CD14-positive monocyte (primary cell): ENCODE measurements at regions not wholly inside any gene's neighbourhood (a gene's known extent, or its start where the extent isn't known, plus 50 kb on each side); places are given as distances from the start of the nearest gene placed in this dataset.

Experiments
- DNase-seq, 3 donors: peaks; one replicate each; pipeline ENCODE4 v3.0.0-alpha.2; 2011 to 2022
- H2AFZ ChIP-seq: 2 replicates; pipeline ENCODE4 v1.6.0; 2012; ENCODE audit warnings: mild to moderate bottlenecking, low read depth, low read length, inconsistent platforms; ENCODE audit not compliant: insufficient read depth, poor library complexity, severe bottlenecking
- H3K27ac ChIP-seq, 2 donors: 1 replicate in 1 of 2; 2 replicates in 1 of 2; pipeline ENCODE4 v1.5.1; 2012 to 2013; ENCODE audit warnings: low read length in 2 of 2, control low read depth in 1 of 2, inconsistent platforms in 1 of 2, low read depth in 1 of 2, mild to moderate bottlenecking in 1 of 2
- H3K27me3 ChIP-seq, 2 donors: one replicate each; pipeline versions ENCODE4 v1.6.0 to v1.6.1; 2011 to 2013; ENCODE audit warnings: low read length in 2 of 2; ENCODE audit not compliant: control insufficient read depth in 2 of 2, insufficient read depth in 2 of 2
- H3K36me3 ChIP-seq, 2 donors: replicated peaks in 1 of 2; 1 replicate in 1 of 2; 2 replicates in 1 of 2; pipeline versions ENCODE4 v1.5.1 to v1.6.1; 2012 to 2013; ENCODE audit warnings: low read length in 2 of 2, control low read depth in 1 of 2, inconsistent platforms in 1 of 2, mild to moderate bottlenecking in 1 of 2; ENCODE audit not compliant: insufficient read depth in 2 of 2, control insufficient read depth in 1 of 2
- H3K4me1 ChIP-seq, 2 donors: 1 replicate in 1 of 2; 2 replicates in 1 of 2; pipeline versions ENCODE4 v1.5.1 to v1.6.1; 2012 to 2013; ENCODE audit warnings: low read length in 2 of 2, control low read depth in 1 of 2, inconsistent platforms in 1 of 2, mild to moderate bottlenecking in 1 of 2, moderate library complexity in 1 of 2; ENCODE audit not compliant: insufficient read depth in 2 of 2, control insufficient read depth in 1 of 2
- H3K4me2 ChIP-seq: replicated peaks from 2 replicates; pipeline ENCODE3; 2012; ENCODE audit warnings: low read length, moderate library complexity, mild to moderate bottlenecking; ENCODE audit not compliant: poor library complexity, severe bottlenecking; ENCODE audit errors: extremely low read depth
- H3K4me3 ChIP-seq, 3 experiments: fragments of 200-600 bp in 1 of 3; sonication (generic) in 1 of 3; replicated peaks in 1 of 3; 1 replicate in 2 of 3; 2 replicates in 1 of 3; pipeline ENCODE4 v1.5.1; 2011 to 2013; ENCODE audit warnings: low read length in 3 of 3, mild to moderate bottlenecking in 3 of 3, control low read depth in 2 of 3, low read depth in 2 of 3, inconsistent platforms in 1 of 3, moderate library complexity in 1 of 3
- H3K79me2 ChIP-seq: 2 replicates; pipeline ENCODE4 v1.6.0; 2012; ENCODE audit warnings: mild to moderate bottlenecking, control low read depth, inconsistent platforms, low read length, moderate library complexity; ENCODE audit not compliant: insufficient read depth
- H3K9ac ChIP-seq: 2 replicates; pipeline ENCODE4 v1.6.0; 2017; ENCODE audit warnings: low read length, mild to moderate bottlenecking; ENCODE audit not compliant: insufficient read depth, poor library complexity, severe bottlenecking
- H3K9me3 ChIP-seq, 2 donors: replicated peaks in 1 of 2; 1 replicate in 1 of 2; 2 replicates in 1 of 2; pipeline versions ENCODE4 v1.5.1 to v1.6.1; 2012 to 2013; ENCODE audit warnings: low read length in 2 of 2, control low read depth in 1 of 2; ENCODE audit not compliant: control insufficient read depth in 1 of 2, insufficient read depth in 1 of 2
- H4K20me1 ChIP-seq: 2 replicates; pipeline ENCODE4 v1.6.0; 2012; ENCODE audit warnings: mild to moderate bottlenecking, low read length, control low read depth, moderate library complexity; ENCODE audit not compliant: insufficient read depth
- H3K27ac Mint-ChIP-seq, 7 donors: one replicate each; pipeline ENCODE4 v1.8.0; 2020; ENCODE audit warnings: mild to moderate bottlenecking in 7 of 7, mixed read lengths in 7 of 7, moderate library complexity in 6 of 7, inconsistent platforms in 2 of 7
- H3K27me3 Mint-ChIP-seq, 3 donors: one replicate each; pipeline ENCODE4 v1.8.0; 2021 to 2022; ENCODE audit warnings: low read depth in 3 of 3, mild to moderate bottlenecking in 3 of 3, mixed read lengths in 3 of 3, moderate library complexity in 3 of 3, inconsistent platforms in 1 of 3
- H3K36me3 Mint-ChIP-seq, 2 donors: one replicate each; pipeline ENCODE4 v1.8.0; 2020; ENCODE audit warnings: mixed read lengths in 2 of 2, inconsistent platforms in 1 of 2, mild to moderate bottlenecking in 1 of 2
- H3K4me1 Mint-ChIP-seq: one replicate; pipeline ENCODE4 v1.8.0; 2020; ENCODE audit warnings: mild to moderate bottlenecking, mixed read lengths
- H3K4me3 Mint-ChIP-seq, 2 donors: one replicate each; pipeline ENCODE4 v1.8.0; 2020; ENCODE audit warnings: mild to moderate bottlenecking in 2 of 2, mixed read lengths in 2 of 2, moderate library complexity in 1 of 2
- H3K9me3 Mint-ChIP-seq, 7 donors: one replicate each; pipeline ENCODE4 v1.8.0; 2020 to 2022; ENCODE audit warnings: mixed read lengths in 7 of 7, mild to moderate bottlenecking in 6 of 7, moderate library complexity in 6 of 7, inconsistent platforms in 2 of 7
- CTCF ChIP-seq: fragments of 200-600 bp; IDR thresholded peaks from one replicate; pipeline ENCODE4 v1.8.0; 2022; ENCODE audit warnings: antibody characterized with exemption, mild to moderate bottlenecking
- WGBS: methylation state at CpG from one replicate; pipeline ENCODE4 v1.1.5; 2013; ENCODE audit warnings: missing lambda C conversion rate; ENCODE audit not compliant: insufficient coverage; 5-methylcytosine and 5-hydroxymethylcytosine counted together
- intact Hi-C, 2 donors: fragments of 100-400 bp; cut with micrococcal nuclease; formaldehyde crosslinking; loops; one replicate each; pipeline versions ENCODE4 v1.15.0 to v1.15.1; 2023

GRCh38 chr12:34341362-34341733 lies 319.1 kb downstream of the ALG10 start:
- H3K4me1 ChIP-seq = no peaks in the 10 kb centered on the region
- no peaks in the 10 kb centered on the region for H4K20me1 ChIP-seq
- H2AFZ ChIP-seq = no peak overlapping the region
- H3K27me3 ChIP-seq = no peaks in the 10 kb centered on the region
- Mint-ChIP-seq H3K27ac (no peak overlapping the region), H3K27me3 (peaks cover 0 to 2% (median 0%) of the 10 kb centered on the region in 3 donors), H3K36me3 (no peaks in the 10 kb centered on the region), H3K4me3 (no peak overlapping the region), H3K4me1 (no peaks in the 10 kb centered on the region), H3K9me3 (peaks cover 60 to 93% (median 78%) of the 10 kb centered on the region in 7 donors)
- DNase-seq = no peak
- intact Hi-C loops = no loop called here
- H3K36me3 ChIP-seq = no peaks in the 10 kb centered on the region
- H3K9me3 ChIP-seq = peaks cover 100% of the 10 kb centered on the region in 2 donors
- WGBS = 45% methylated on average over 16 of the region's 21 CpGs
- no peak for TF ChIP-seq CTCF
- no peak overlapping the region for H3K9ac ChIP-seq
- no peaks in the 10 kb centered on the region for H3K79me2 ChIP-seq
- no peak overlapping the region for H3K4me2 ChIP-seq
- no peak overlapping the region for H3K4me3 ChIP-seq
- no peak overlapping the region for H3K27ac ChIP-seq

- no peak for TF ChIP-seq CTCF
- Mint-ChIP-seq H3K9me3 (peaks cover 64 to 92% (median 77%) of the 10 kb centered on the region in 7 donors), H3K36me3 (no peaks in the 10 kb centered on the region), H3K4me1 (no peaks in the 10 kb centered on the region), H3K27me3 (peaks cover 0 to 2% (median 0%) of the 10 kb centered on the region in 3 donors), H3K27ac (no peak overlapping the region), H3K4me3 (no peak overlapping the region)
- no peaks in the 10 kb centered on the region for H4K20me1 ChIP-seq
- no peak overlapping the region for H3K4me3 ChIP-seq
- intact Hi-C loops = no loop called here
- no peak overlapping the region for H3K27ac ChIP-seq
- no peak for DNase-seq
- no peaks in the 10 kb centered on the region for H3K27me3 ChIP-seq
- no peak overlapping the region for H2AFZ ChIP-seq
- peaks cover 100% of the 10 kb centered on the region in 2 donors for H3K9me3 ChIP-seq
- H3K79me2 ChIP-seq = no peaks in the 10 kb centered on the region
- no peak overlapping the region for H3K4me2 ChIP-seq
- no peaks in the 10 kb centered on the region for H3K36me3 ChIP-seq
- H3K4me1 ChIP-seq = no peaks in the 10 kb centered on the region
- WGBS = 54% methylated on average over 23 of the region's 25 CpGs
- no peak overlapping the region for H3K9ac ChIP-seq
Observed at GRCh38 chr12:34342048-34342447, 319.8 kb downstream of the ALG10 start.
